GM20000 (cell line): ENCODE measurements at regions not wholly inside any gene's neighbourhood (a gene's known extent, or its start where the extent isn't known, plus 50 kb on each side); places are given as distances from the start of the nearest gene placed in this dataset.

ENCODE experiments used
- DNase-seq: peaks from one replicate; pipeline ENCODE4 v3.0.0; 2012; ENCODE audit warnings: low spot score
- CTCF ChIP-seq: IDR thresholded peaks from 2 replicates; pipeline ENCODE4 v1.5.1; 2012; ENCODE audit warnings: mild to moderate bottlenecking, control low read depth; ENCODE audit errors: extremely low read depth, missing control alignments

- no peak for DNase-seq
- TF ChIP-seq CTCF, result no peak
Measured at GRCh38 chr2:102085238-102085637, 57.3 kb upstream of the IL1R1 start.

GRCh38 chr2:102086150-102086872 lies 56.2 kb upstream of the IL1R1 start:
- TF ChIP-seq CTCF, result no peak

GRCh38 chr2:102091121-102091520 lies 51.4 kb upstream of the IL1R1 start:
- DNase-seq, result no peak
- TF ChIP-seq CTCF, result no peak

More at GRCh38 chr2:102086150-102086872, 56.2 kb upstream of the IL1R1 start:
- no peak for DNase-seq

GRCh38 chr2:102091908-102092307 lies 50.6 kb upstream of the IL1R1 start:
- DNase-seq, result no peak
- TF ChIP-seq CTCF, result no peak

- no peak for DNase-seq
- TF ChIP-seq CTCF, result no peak
Measured at GRCh38 chr2:102092535-102092934, 50.0 kb upstream of the IL1R1 start.
